ENCODE measurements at regions not wholly inside any gene's neighbourhood (a gene's known extent, or its start where the extent isn't known, plus 50 kb on each side); places are given as distances from the start of the nearest gene placed in this dataset.

GRCh38 chr5:125558016-125558415, 811.6 kb upstream of the ZNF608 start:
- no peak for TF ChIP-seq CTCF (IDR thresholded peaks at IDR 0.05)
- no peak for TF ChIP-seq POLR2AphosphoS5 (IDR thresholded peaks at IDR 0.05)
